Tibial nerve (tissue), 3 donors: ENCODE measurements at regions not wholly inside any gene's neighbourhood (a gene's known extent, or its start where the extent isn't known, plus 50 kb on each side); places are given as distances from the start of the nearest gene placed in this dataset.

Experiments
- CTCF ChIP-seq, 5 experiments: fragments of 200-600 bp in 3 of 5; fragments of 450-650 bp in 2 of 5; sonication (generic) in 3 of 5; IDR thresholded peaks; one replicate each; pipeline ENCODE4 v1.5.1; 2016 to 2019; ENCODE audit warnings: antibody characterized with exemption in 5 of 5, mild to moderate bottlenecking in 3 of 5, moderate library complexity in 2 of 5
- POLR2A ChIP-seq, 2 donors: fragments of 450-650 bp; IDR thresholded peaks; one replicate each; pipeline ENCODE4 v1.6.1; 2017; ENCODE audit warnings: antibody characterized with exemption in 2 of 2, mild to moderate bottlenecking in 2 of 2, moderate library complexity in 2 of 2

GRCh38 chr6:117817499-117817898, 89.6 kb upstream of the SLC35F1 start:
- TF ChIP-seq POLR2A (IDR thresholded peaks at IDR 0.05) (no peak), CTCF (IDR thresholded peaks at IDR 0.05) (no peak)
